COR-L47 (cell line): ENCODE measurements at regions not wholly inside any gene's neighbourhood (a gene's known extent, or its start where the extent isn't known, plus 50 kb on each side); places are given as distances from the start of the nearest gene placed in this dataset.
"Not testable (repeated sequence)": the region's sequence is repeated elsewhere in the genome, so short reads cannot be mapped to it uniquely, and the experiment has no call there.

Experiments used
- DNase-seq: peaks from one replicate; lab custom pipeline; 2025; lab: John Stamatoyannopoulos, UW

GRCh38 chr11:82047200-82047599 lies 686.5 kb downstream of the FAM181B start:
- no peak for DNase-seq

- no peak for DNase-seq
These were observed 686.9 kb downstream of the FAM181B start for GRCh38 chr11:82046778-82047177.

- no peak for DNase-seq
These were observed 687.8 kb downstream of the FAM181B start for GRCh38 chr11:82045748-82046457.

- no peak for DNase-seq
These were observed 690.3 kb downstream of the FAM181B start for GRCh38 chr11:82043316-82043715.

GRCh38 chr11:82041764-82042163 lies 691.9 kb downstream of the FAM181B start:
- DNase-seq, result no peak

GRCh38 chr11:82038154-82038553 lies 695.5 kb downstream of the FAM181B start:
- DNase-seq, result peak; percentile 23

GRCh38 chr11:82034527-82034926 lies 699.1 kb downstream of the FAM181B start:
- DNase-seq, result no peak

- DNase-seq, result not testable (repeated sequence)
These were observed 706.3 kb downstream of the FAM181B start for GRCh38 chr11:82027335-82027734.

- DNase-seq, result no peak
These were observed 708.9 kb downstream of the FAM181B start for GRCh38 chr11:82024760-82025159.

GRCh38 chr11:82012276-82012675 lies 721.4 kb downstream of the FAM181B start:
- DNase-seq, result no peak

- DNase-seq, result no peak
These were observed 724.5 kb downstream of the FAM181B start for GRCh38 chr11:82009133-82009532.

GRCh38 chr11:82007521-82007920 lies 726.1 kb downstream of the FAM181B start:
- no peak for DNase-seq

GRCh38 chr11:82004537-82005213 lies 729.0 kb downstream of the FAM181B start:
- no peak for DNase-seq

GRCh38 chr11:82003671-82004515 lies 729.8 kb downstream of the FAM181B start:
- DNase-seq, result no peak

GRCh38 chr11:82003024-82003423 lies 730.6 kb downstream of the FAM181B start:
- DNase-seq, result no peak

GRCh38 chr11:81995889-81996288 lies 737.8 kb downstream of the FAM181B start:
- DNase-seq, result no peak

GRCh38 chr11:81993755-81994154 lies 739.9 kb downstream of the FAM181B start:
- DNase-seq, result no peak

- DNase-seq, result no peak
These were observed 742.8 kb downstream of the FAM181B start for GRCh38 chr11:81990659-81991443.

GRCh38 chr11:81989093-81989492 lies 744.6 kb downstream of the FAM181B start:
- no peak for DNase-seq

- DNase-seq, result no peak
These were observed 745.7 kb downstream of the FAM181B start for GRCh38 chr11:81987829-81988472.

- DNase-seq, result no peak
These were observed 747.0 kb downstream of the FAM181B start for GRCh38 chr11:81986556-81987161.
